GM12865 (cell line): ENCODE measurements at regions not wholly inside any gene's neighbourhood (a gene's known extent, or its start where the extent isn't known, plus 50 kb on each side); places are given as distances from the start of the nearest gene placed in this dataset.

Experiments used
- DNase-seq: peaks from one replicate; pipeline ENCODE4 v3.0.0; 2010; ENCODE audit warnings: low read depth
- H3K4me3 ChIP-seq: 2 replicates; pipeline ENCODE4 v1.5.1; 2011; ENCODE audit warnings: mild to moderate bottlenecking, low read depth, low read length, control low read depth
- CTCF ChIP-seq: IDR thresholded peaks from 2 replicates; pipeline ENCODE4 v1.5.1; 2011; ENCODE audit warnings: low read length, control low read depth, low read depth, inconsistent platforms; ENCODE audit not compliant: insufficient read depth; ENCODE audit errors: missing control alignments

GRCh38 chr20:20929341-20929740, 176.8 kb downstream of the LINC00237 start:
- no peak overlapping the region for H3K4me3 ChIP-seq
- TF ChIP-seq CTCF, result no peak
- no peak for DNase-seq

- TF ChIP-seq CTCF, result no peak
- H3K4me3 ChIP-seq, result no peak overlapping the region
- DNase-seq, result no peak
Measured at GRCh38 chr20:20926222-20926905, 179.8 kb downstream of the LINC00237 start.

GRCh38 chr20:20920433-20920832, 185.7 kb downstream of the LINC00237 start:
- TF ChIP-seq CTCF, result no peak
- no peak overlapping the region for H3K4me3 ChIP-seq
- no peak for DNase-seq

GRCh38 chr20:20915844-20916243, 190.3 kb downstream of the LINC00237 start:
- no peak for TF ChIP-seq CTCF
- DNase-seq, result no peak
- H3K4me3 ChIP-seq, result no peak overlapping the region

- no peak for TF ChIP-seq CTCF
- DNase-seq, result no peak
- no peak overlapping the region for H3K4me3 ChIP-seq
Measured at GRCh38 chr20:20904501-20904831, 192.0 kb upstream of the RALGAPA2 start.

- TF ChIP-seq CTCF, result no peak
- no peak for DNase-seq
- no peak overlapping the region for H3K4me3 ChIP-seq
Measured at GRCh38 chr20:20903773-20904500, 191.5 kb upstream of the RALGAPA2 start.
